SK-N-SH treated with all-trans-retinoic acid at 6 μM for 48 hours (cell line): ENCODE measurements at regions not wholly inside any gene's neighbourhood (a gene's known extent, or its start where the extent isn't known, plus 50 kb on each side); places are given as distances from the start of the nearest gene placed in this dataset.
A peak's percentile ranks its signal among the peaks of the same experiment; 100 is the strongest.
"Not testable (repeated sequence)": the region's sequence is repeated elsewhere in the genome, so short reads cannot be mapped to it uniquely, and the experiment has no call there.

Source experiments
- ATAC-seq: fragments of 200-7000 bp; cut with Tn5 transposase; 3 replicates; pipeline ENCODE4 v1.9.1; 2020; ENCODE audit warnings: mild to moderate bottlenecking, moderate library complexity
- ARNTL ChIP-seq: fragments of 450-650 bp; formaldehyde crosslinking; IDR thresholded peaks from 2 replicates; pipeline ENCODE4 v1.5.0; 2020; ENCODE audit warnings: low read depth, mild to moderate bottlenecking, moderate library complexity, borderline replicate concordance
- BACH2 ChIP-seq: fragments of 250-450 bp; sonication (Bioruptor Pico); IDR thresholded peaks from 2 replicates; pipeline ENCODE4 v1.9.0; 2021; ENCODE audit warnings: mild to moderate bottlenecking, borderline replicate concordance
- CSDC2 ChIP-seq: fragments of 250-450 bp; sonication (Bioruptor Pico); IDR thresholded peaks from 2 replicates; pipeline ENCODE4 v1.5.0; 2020; ENCODE audit warnings: mild to moderate bottlenecking, moderate library complexity
- CSRNP3 ChIP-seq: fragments of 250-450 bp; sonication (Bioruptor Pico); IDR thresholded peaks from 2 replicates; pipeline ENCODE4 v1.5.1; 2021; ENCODE audit warnings: mild to moderate bottlenecking, moderate library complexity
- ISL1 ChIP-seq: fragments of 250-450 bp; sonication (Bioruptor Pico); IDR thresholded peaks from 2 replicates; pipeline ENCODE4 v2.1.2; 2022; ENCODE audit warnings: mild to moderate bottlenecking, moderate library complexity
- OSR1 ChIP-seq: fragments of 250-450 bp; sonication (Bioruptor Pico); IDR thresholded peaks from 2 replicates; pipeline ENCODE4 v1.8.0; 2022; ENCODE audit warnings: moderate library complexity, mild to moderate bottlenecking, inconsistent platforms
- PATZ1 ChIP-seq: fragments of 250-450 bp; sonication (Bioruptor Pico); IDR thresholded peaks from 2 replicates; pipeline ENCODE4 v1.8.0; 2020; ENCODE audit warnings: mild to moderate bottlenecking, moderate library complexity, borderline replicate concordance
- PPARA ChIP-seq: fragments of 250-450 bp; sonication (Bioruptor Pico); IDR thresholded peaks from 2 replicates; pipeline ENCODE4 v1.5.0; 2020; ENCODE audit warnings: mild to moderate bottlenecking, borderline replicate concordance
- RARB ChIP-seq: fragments of 250-450 bp; sonication (Bioruptor Pico); IDR thresholded peaks from 2 replicates; pipeline ENCODE4 v1.8.0; 2021; ENCODE audit warnings: mild to moderate bottlenecking, moderate library complexity
- SNAI2 ChIP-seq: fragments of 250-450 bp; sonication (Bioruptor Pico); IDR thresholded peaks from 2 replicates; pipeline ENCODE4 v1.5.0; 2020; ENCODE audit warnings: mild to moderate bottlenecking, moderate library complexity
- TSHZ2 ChIP-seq: fragments of 250-450 bp; sonication (Bioruptor Pico); IDR thresholded peaks from 2 replicates; pipeline ENCODE4 v1.5.0; 2020; ENCODE audit warnings: mild to moderate bottlenecking, moderate library complexity
- ZC3H10 ChIP-seq: fragments of 250-450 bp; sonication (Bioruptor Pico); IDR thresholded peaks from 2 replicates; pipeline ENCODE4 v1.5.1; 2021; ENCODE audit warnings: mild to moderate bottlenecking, moderate library complexity
- ZFP3 ChIP-seq: fragments of 250-450 bp; sonication (Bioruptor Pico); IDR thresholded peaks from 2 replicates; pipeline ENCODE4 v1.5.0; 2020; ENCODE audit warnings: mild to moderate bottlenecking, moderate library complexity
- ZNF565 ChIP-seq: fragments of 450-650 bp; formaldehyde crosslinking; conservative IDR thresholded peaks from 2 replicates; pipeline ENCODE4 v1.5.0; 2020; ENCODE audit warnings: low read depth, mild to moderate bottlenecking, moderate library complexity
- ZNF8 ChIP-seq: fragments of 450-650 bp; formaldehyde crosslinking; IDR thresholded peaks from 2 replicates; pipeline ENCODE4 v1.5.0; 2020; ENCODE audit warnings: mild to moderate bottlenecking, moderate library complexity

- peak; percentile 26; the same call in 1 of the 3 replicates for ATAC-seq
- no peak for TF ChIP-seq PPARA (CRISPR knock-in tag)
- TF ChIP-seq ARNTL: no peak
- TF ChIP-seq CSDC2 (CRISPR knock-in tag): no peak
- TF ChIP-seq OSR1 (CRISPR knock-in tag): no peak
- no peak for TF ChIP-seq TSHZ2 (CRISPR knock-in tag)
- TF ChIP-seq ZNF8 (CRISPR knock-in tag): no peak
- no peak for TF ChIP-seq PATZ1 (CRISPR knock-in tag)
- no peak for TF ChIP-seq ZC3H10 (CRISPR knock-in tag)
- TF ChIP-seq BACH2 (CRISPR knock-in tag): no peak
- no peak for TF ChIP-seq RARB (CRISPR knock-in tag)
- no peak for TF ChIP-seq ISL1 (CRISPR knock-in tag)
- TF ChIP-seq ZFP3: no peak
- no peak for TF ChIP-seq ZNF565 (CRISPR knock-in tag)
- TF ChIP-seq CSRNP3 (CRISPR knock-in tag): no peak
Measured at GRCh38 chr19:29887442-29887855, 54.6 kb upstream of the URI1 start.

- ATAC-seq: not testable (repeated sequence)
Measured at GRCh38 chr19:29888047-29888446, 54.0 kb upstream of the URI1 start.

GRCh38 chr19:29889702-29890101 is 52.3 kb upstream of the URI1 start:
- no peak for ATAC-seq
- no peak for TF ChIP-seq SNAI2 (CRISPR knock-in tag)
- TF ChIP-seq RARB (CRISPR knock-in tag): no peak
- TF ChIP-seq PPARA (CRISPR knock-in tag): no peak
- no peak for TF ChIP-seq CSRNP3 (CRISPR knock-in tag)

- ATAC-seq: no peak
- TF ChIP-seq ZNF8 (CRISPR knock-in tag) (no peak), ZFP3 (no peak), SNAI2 (CRISPR knock-in tag) (no peak), CSRNP3 (CRISPR knock-in tag) (no peak), RARB (CRISPR knock-in tag) (no peak)
Measured at GRCh38 chr19:29890392-29890791, 51.6 kb upstream of the URI1 start.
